T-helper 2 cell treated with Interferon-gamma antibody and Interleukin-4, amounts not matched to agents 100 ng/mL and 5 ng/mL, for 36 hours (primary cell): ENCODE measurements at regions not wholly inside any gene's neighbourhood (a gene's known extent, or its start where the extent isn't known, plus 50 kb on each side); places are given as distances from the start of the nearest gene placed in this dataset.

Source experiments
- intact Hi-C: fragments of 100-400 bp; cut with micrococcal nuclease; formaldehyde crosslinking; loops from one replicate; pipeline ENCODE4 v1.15.1; 2023

- intact Hi-C loops = no loop called here
Observed at GRCh38 chr20:10724449-10725173, 50.8 kb upstream of the JAG1 start.

GRCh38 chr20:10728873-10729670 lies 55.3 kb upstream of the JAG1 start:
- intact Hi-C loops = no loop called here

GRCh38 chr20:10729785-10730184 lies 56.0 kb upstream of the JAG1 start:
- intact Hi-C loops = no loop called here

DNA sequence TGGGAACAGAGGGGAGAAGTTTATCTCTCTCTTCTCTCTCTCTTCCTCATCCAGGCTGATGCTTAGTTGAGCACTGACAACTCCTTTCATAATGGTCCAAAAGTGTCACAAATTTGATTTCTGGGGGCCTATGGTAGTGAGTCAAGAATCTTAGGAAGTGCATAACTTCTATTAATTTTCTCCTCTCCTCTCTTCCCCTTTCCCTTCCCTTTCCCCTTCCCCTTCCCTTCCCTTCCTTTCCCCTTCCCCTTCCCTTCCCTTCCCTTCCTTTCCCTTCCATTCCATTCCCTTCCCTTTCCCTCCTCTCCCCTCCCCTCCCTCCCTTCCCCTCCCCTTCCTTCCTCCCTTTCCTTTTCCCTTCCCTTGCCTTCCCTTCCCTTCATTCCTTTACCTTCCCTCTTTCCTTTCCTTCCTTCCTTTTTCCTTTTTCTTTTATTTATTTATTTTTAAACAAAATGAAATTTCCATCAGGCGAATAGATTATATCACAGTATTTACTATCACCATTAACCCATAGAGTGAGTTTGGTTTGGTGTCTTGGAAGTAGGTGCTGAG lies 56.9 kb upstream of the JAG1 start:
- intact Hi-C loops = no loop called here

GRCh38 chr20:10731190-10731965 lies 57.6 kb upstream of the JAG1 start:
- intact Hi-C loops = no loop called here

DNA sequence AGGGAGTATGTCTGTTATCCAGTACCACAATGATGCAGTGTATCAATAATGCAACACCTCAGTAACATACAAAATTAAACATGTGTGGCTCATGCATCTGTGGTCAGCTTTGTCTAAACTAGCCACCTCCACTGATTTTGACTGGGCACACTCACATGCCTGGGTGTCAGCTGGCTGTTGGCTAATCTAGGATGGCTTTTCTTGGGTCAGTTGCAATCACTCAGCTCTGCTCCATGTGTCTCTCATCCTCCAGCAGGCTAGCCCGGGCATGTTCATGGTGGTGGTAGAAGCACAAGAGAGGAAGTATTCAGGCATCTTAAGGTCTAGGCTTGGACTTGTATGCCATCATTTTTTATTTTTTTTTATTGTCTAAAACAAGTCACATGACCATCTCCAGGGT lies 59.3 kb upstream of the JAG1 start:
- intact Hi-C loops = no loop called here

DNA sequence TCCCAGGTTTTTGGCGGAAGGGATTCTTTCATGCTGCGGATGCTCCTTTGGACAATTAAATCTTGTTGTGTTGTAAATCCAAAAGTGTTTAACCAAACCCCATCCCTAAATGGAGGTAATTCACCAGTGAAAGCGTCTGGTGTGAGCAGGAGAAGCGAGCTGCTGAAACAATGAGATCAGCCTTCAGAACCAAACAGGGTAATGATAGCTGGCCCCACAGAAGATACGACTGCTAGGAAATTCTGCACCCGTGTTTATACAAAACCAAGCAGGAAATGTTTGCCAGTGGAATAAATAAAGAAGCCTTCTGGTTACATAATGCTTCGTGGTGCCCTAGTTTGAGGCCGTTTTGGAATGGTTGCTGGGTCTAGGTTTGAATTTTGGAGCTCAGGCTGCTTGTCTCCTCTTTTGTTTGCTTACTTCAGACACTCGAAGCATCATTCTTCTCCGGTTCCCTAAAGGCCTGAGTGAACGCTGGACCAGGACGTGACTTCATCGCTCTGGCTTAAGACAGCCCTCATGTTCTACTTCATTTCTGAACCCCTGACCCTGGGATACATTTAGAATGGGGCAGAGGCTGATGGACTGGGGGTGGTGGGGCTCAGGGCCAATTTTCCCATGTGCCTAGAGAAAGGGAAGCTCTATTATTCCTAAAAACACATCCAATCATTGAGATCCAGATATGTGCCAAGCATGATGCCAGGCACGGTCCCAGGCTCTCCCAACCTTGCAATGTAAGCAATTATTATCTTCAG lies 61.6 kb upstream of the JAG1 start:
- intact Hi-C loops = no loop called here

- intact Hi-C loops = no loop called here
Observed at GRCh38 chr20:10739134-10739533, 65.3 kb upstream of the JAG1 start.

- intact Hi-C loops = no loop called here
Observed at GRCh38 chr20:10739566-10739965, 65.8 kb upstream of the JAG1 start.

DNA sequence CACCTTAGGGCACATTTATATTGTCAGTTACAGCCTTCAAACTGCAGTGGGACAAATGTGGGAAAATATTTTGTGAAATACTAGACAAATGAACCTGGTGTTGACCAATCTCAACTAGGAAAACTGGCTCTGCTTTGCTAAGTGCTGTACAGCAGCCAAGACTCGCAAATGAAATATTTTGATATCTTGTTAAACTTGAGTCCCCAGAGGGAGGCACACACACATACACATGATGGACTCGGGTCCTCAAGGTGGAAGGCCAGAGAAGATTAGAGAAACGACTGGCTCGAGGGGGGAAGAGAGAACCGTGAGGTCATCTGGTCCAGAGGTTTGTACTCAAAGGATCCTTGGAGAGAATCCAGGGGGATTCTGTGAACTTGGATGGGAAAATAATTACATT lies 67.3 kb upstream of the JAG1 start:
- intact Hi-C loops = no loop called here

DNA sequence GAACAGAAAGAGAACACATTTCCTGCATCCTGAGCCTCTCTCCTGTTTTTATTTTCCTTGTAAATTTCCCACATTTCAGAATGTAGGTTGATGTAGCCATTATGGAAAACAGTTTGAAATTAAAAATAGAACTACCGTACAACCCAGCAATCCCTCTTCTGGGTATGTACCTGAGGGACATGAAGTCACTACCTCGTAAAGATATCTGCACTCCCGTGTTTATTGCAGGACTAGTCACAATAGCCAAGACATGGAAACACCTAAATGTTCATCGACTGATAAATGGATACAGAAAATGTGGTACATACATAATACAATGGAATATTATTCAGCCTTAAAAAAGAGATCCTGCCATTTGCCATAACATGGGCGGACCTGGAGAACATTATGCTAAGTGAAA lies 72.0 kb upstream of the JAG1 start:
- intact Hi-C loops = no loop called here

GRCh38 chr20:10747019-10747418 lies 73.2 kb upstream of the JAG1 start:
- intact Hi-C loops = no loop called here

DNA sequence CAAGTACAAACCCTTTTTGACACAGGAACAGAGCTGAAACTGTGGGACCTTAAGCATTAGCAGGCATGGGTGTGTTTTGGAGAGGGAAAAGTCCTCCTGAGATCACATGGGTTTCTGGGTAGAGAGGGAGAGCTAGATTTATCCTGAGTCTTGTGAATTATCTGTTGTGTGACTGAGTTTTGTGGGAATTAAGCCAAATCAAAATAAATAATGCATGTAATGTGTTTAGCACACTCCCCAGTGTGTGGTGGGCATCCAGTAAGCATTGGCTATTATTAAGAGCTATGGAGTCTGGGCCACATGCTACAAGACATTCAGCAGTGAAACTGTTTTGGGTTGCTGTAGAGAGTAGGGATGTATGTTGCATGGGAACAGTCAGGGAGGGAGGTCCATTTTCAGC lies 75.3 kb upstream of the JAG1 start:
- intact Hi-C loops = no loop called here

DNA sequence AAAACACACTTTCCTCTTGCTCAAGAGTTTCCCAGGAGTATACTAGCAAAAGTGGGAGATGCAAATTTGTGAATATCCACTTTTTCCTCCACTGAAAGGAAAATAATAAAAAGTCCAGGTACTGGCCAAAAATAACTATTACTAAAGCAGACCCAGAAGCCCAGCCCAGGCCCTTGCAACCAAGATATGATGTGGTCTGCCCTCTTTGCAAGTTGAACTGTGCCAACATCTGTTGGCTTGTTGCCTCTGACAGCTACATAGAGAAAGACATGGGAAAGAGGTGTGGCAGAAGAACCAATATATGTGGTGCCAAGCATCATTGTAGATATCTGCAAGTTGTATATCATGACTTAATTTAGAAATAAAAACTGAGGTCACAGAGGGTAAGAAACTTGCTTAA lies 78.4 kb upstream of the JAG1 start:
- intact Hi-C loops = no loop called here

GRCh38 chr20:10754824-10755223 lies 81.0 kb upstream of the JAG1 start:
- intact Hi-C loops = no loop called here

GRCh38 chr20:10758446-10758845 lies 84.6 kb upstream of the JAG1 start:
- intact Hi-C loops = no loop called here

GRCh38 chr20:10761232-10761631 lies 87.4 kb upstream of the JAG1 start:
- intact Hi-C loops = no loop called here

- intact Hi-C loops = no loop called here
Observed at GRCh38 chr20:10761786-10762185, 88.0 kb upstream of the JAG1 start.

GRCh38 chr20:10762216-10762615 lies 88.4 kb upstream of the JAG1 start:
- intact Hi-C loops = no loop called here

- intact Hi-C loops = no loop called here
Observed at GRCh38 chr20:10763112-10763511, 89.3 kb upstream of the JAG1 start.

GRCh38 chr20:10769700-10770099 lies 95.9 kb upstream of the JAG1 start:
- intact Hi-C loops = no loop called here
